GM21526 (cell line): ENCODE measurements at regions not wholly inside any gene's neighbourhood (a gene's known extent, or its start where the extent isn't known, plus 50 kb on each side); places are given as distances from the start of the nearest gene placed in this dataset.
"Not testable (repeated sequence)": the region's sequence is repeated elsewhere in the genome, so short reads cannot be mapped to it uniquely, and the experiment has no call there.

Source experiments
- ATAC-seq: cut with Tn5 transposase; IDR thresholded peaks from one replicate; pipeline ENCODE4 v1.9.1; 2021; ENCODE audit warnings: moderate library complexity; ENCODE audit not compliant: unreplicated experiment, low FRiP score

- ATAC-seq: no peak
Observed at GRCh38 chr5:175351126-175351525, 92.9 kb downstream of the DRD1 start.

- no peak for ATAC-seq
Observed at GRCh38 chr5:175347931-175348330, 96.1 kb downstream of the DRD1 start.

GRCh38 chr5:175347027-175347426, 97.0 kb downstream of the DRD1 start:
- no peak for ATAC-seq

GRCh38 chr5:175344331-175345195, 99.4 kb downstream of the DRD1 start:
- ATAC-seq: no peak

- no peak for ATAC-seq
Observed at GRCh38 chr5:175343308-175343707, 100.7 kb downstream of the DRD1 start.

GRCh38 chr5:175340180-175340579, 103.8 kb downstream of the DRD1 start:
- ATAC-seq: no peak

- no peak for ATAC-seq
Observed at GRCh38 chr5:175337680-175338079, 106.3 kb downstream of the DRD1 start.

- no peak for ATAC-seq
Observed at GRCh38 chr5:175336781-175337180, 107.2 kb downstream of the DRD1 start.

- ATAC-seq: no peak
Observed at GRCh38 chr5:175335691-175336090, 108.3 kb downstream of the DRD1 start.

- not testable (repeated sequence) for ATAC-seq
Observed at GRCh38 chr5:175331173-175332036, 112.6 kb downstream of the DRD1 start.

GRCh38 chr5:175329976-175330375, 114.0 kb downstream of the DRD1 start:
- no peak for ATAC-seq

- no peak for ATAC-seq
Observed at GRCh38 chr5:175328687-175329086, 115.3 kb downstream of the DRD1 start.

GRCh38 chr5:175328176-175328575, 115.8 kb downstream of the DRD1 start:
- ATAC-seq: no peak

- no peak for ATAC-seq
Observed at GRCh38 chr5:175325681-175326080, 118.3 kb downstream of the DRD1 start.

- ATAC-seq: no peak
Observed at GRCh38 chr5:175321927-175322532, 122.0 kb downstream of the DRD1 start.

GRCh38 chr5:175319199-175319598, 124.8 kb downstream of the DRD1 start:
- no peak for ATAC-seq

GRCh38 chr5:175317872-175318271, 126.1 kb downstream of the DRD1 start:
- no peak for ATAC-seq

- no peak for ATAC-seq
Observed at GRCh38 chr5:175309218-175309810, 134.7 kb downstream of the DRD1 start.

- ATAC-seq: no peak
Observed at GRCh38 chr5:175308701-175309100, 135.3 kb downstream of the DRD1 start.

GRCh38 chr5:175306381-175306780, 137.6 kb downstream of the DRD1 start:
- ATAC-seq: no peak

- ATAC-seq: no peak
Observed at GRCh38 chr5:175305251-175305650, 138.7 kb downstream of the DRD1 start.
